CD14-positive monocyte (primary cell): ENCODE measurements at regions not wholly inside any gene's neighbourhood (a gene's known extent, or its start where the extent isn't known, plus 50 kb on each side); places are given as distances from the start of the nearest gene placed in this dataset.

Source experiments
- DNase-seq, 3 donors: peaks; one replicate each; pipeline ENCODE4 v3.0.0-alpha.2; 2011 to 2022
- H2AFZ ChIP-seq: 2 replicates; pipeline ENCODE4 v1.6.0; 2012; ENCODE audit warnings: mild to moderate bottlenecking, low read depth, low read length, inconsistent platforms; ENCODE audit not compliant: insufficient read depth, poor library complexity, severe bottlenecking
- H3K27ac ChIP-seq, 2 donors: 1 replicate in 1 of 2; 2 replicates in 1 of 2; pipeline ENCODE4 v1.5.1; 2012 to 2013; ENCODE audit warnings: low read length in 2 of 2, control low read depth in 1 of 2, inconsistent platforms in 1 of 2, low read depth in 1 of 2, mild to moderate bottlenecking in 1 of 2
- H3K27me3 ChIP-seq, 2 donors: one replicate each; pipeline versions ENCODE4 v1.6.0 to v1.6.1; 2011 to 2013; ENCODE audit warnings: low read length in 2 of 2; ENCODE audit not compliant: control insufficient read depth in 2 of 2, insufficient read depth in 2 of 2
- H3K36me3 ChIP-seq, 2 donors: replicated peaks in 1 of 2; 1 replicate in 1 of 2; 2 replicates in 1 of 2; pipeline versions ENCODE4 v1.5.1 to v1.6.1; 2012 to 2013; ENCODE audit warnings: low read length in 2 of 2, control low read depth in 1 of 2, inconsistent platforms in 1 of 2, mild to moderate bottlenecking in 1 of 2; ENCODE audit not compliant: insufficient read depth in 2 of 2, control insufficient read depth in 1 of 2
- H3K4me1 ChIP-seq, 2 donors: 1 replicate in 1 of 2; 2 replicates in 1 of 2; pipeline versions ENCODE4 v1.5.1 to v1.6.1; 2012 to 2013; ENCODE audit warnings: low read length in 2 of 2, control low read depth in 1 of 2, inconsistent platforms in 1 of 2, mild to moderate bottlenecking in 1 of 2, moderate library complexity in 1 of 2; ENCODE audit not compliant: insufficient read depth in 2 of 2, control insufficient read depth in 1 of 2
- H3K4me2 ChIP-seq: replicated peaks from 2 replicates; pipeline ENCODE3; 2012; ENCODE audit warnings: low read length, moderate library complexity, mild to moderate bottlenecking; ENCODE audit not compliant: poor library complexity, severe bottlenecking; ENCODE audit errors: extremely low read depth
- H3K4me3 ChIP-seq, 3 experiments: fragments of 200-600 bp in 1 of 3; sonication (generic) in 1 of 3; replicated peaks in 1 of 3; 1 replicate in 2 of 3; 2 replicates in 1 of 3; pipeline ENCODE4 v1.5.1; 2011 to 2013; ENCODE audit warnings: low read length in 3 of 3, mild to moderate bottlenecking in 3 of 3, control low read depth in 2 of 3, low read depth in 2 of 3, inconsistent platforms in 1 of 3, moderate library complexity in 1 of 3
- H3K79me2 ChIP-seq: 2 replicates; pipeline ENCODE4 v1.6.0; 2012; ENCODE audit warnings: mild to moderate bottlenecking, control low read depth, inconsistent platforms, low read length, moderate library complexity; ENCODE audit not compliant: insufficient read depth
- H3K9ac ChIP-seq: 2 replicates; pipeline ENCODE4 v1.6.0; 2017; ENCODE audit warnings: low read length, mild to moderate bottlenecking; ENCODE audit not compliant: insufficient read depth, poor library complexity, severe bottlenecking
- H3K9me3 ChIP-seq, 2 donors: replicated peaks in 1 of 2; 1 replicate in 1 of 2; 2 replicates in 1 of 2; pipeline versions ENCODE4 v1.5.1 to v1.6.1; 2012 to 2013; ENCODE audit warnings: low read length in 2 of 2, control low read depth in 1 of 2; ENCODE audit not compliant: control insufficient read depth in 1 of 2, insufficient read depth in 1 of 2
- H4K20me1 ChIP-seq: 2 replicates; pipeline ENCODE4 v1.6.0; 2012; ENCODE audit warnings: mild to moderate bottlenecking, low read length, control low read depth, moderate library complexity; ENCODE audit not compliant: insufficient read depth
- H3K27ac Mint-ChIP-seq, 7 donors: one replicate each; pipeline ENCODE4 v1.8.0; 2020; ENCODE audit warnings: mild to moderate bottlenecking in 7 of 7, mixed read lengths in 7 of 7, moderate library complexity in 6 of 7, inconsistent platforms in 2 of 7
- H3K27me3 Mint-ChIP-seq, 3 donors: one replicate each; pipeline ENCODE4 v1.8.0; 2021 to 2022; ENCODE audit warnings: low read depth in 3 of 3, mild to moderate bottlenecking in 3 of 3, mixed read lengths in 3 of 3, moderate library complexity in 3 of 3, inconsistent platforms in 1 of 3
- H3K36me3 Mint-ChIP-seq, 2 donors: one replicate each; pipeline ENCODE4 v1.8.0; 2020; ENCODE audit warnings: mixed read lengths in 2 of 2, inconsistent platforms in 1 of 2, mild to moderate bottlenecking in 1 of 2
- H3K4me1 Mint-ChIP-seq: one replicate; pipeline ENCODE4 v1.8.0; 2020; ENCODE audit warnings: mild to moderate bottlenecking, mixed read lengths
- H3K4me3 Mint-ChIP-seq, 2 donors: one replicate each; pipeline ENCODE4 v1.8.0; 2020; ENCODE audit warnings: mild to moderate bottlenecking in 2 of 2, mixed read lengths in 2 of 2, moderate library complexity in 1 of 2
- H3K9me3 Mint-ChIP-seq, 7 donors: one replicate each; pipeline ENCODE4 v1.8.0; 2020 to 2022; ENCODE audit warnings: mixed read lengths in 7 of 7, mild to moderate bottlenecking in 6 of 7, moderate library complexity in 6 of 7, inconsistent platforms in 2 of 7
- WGBS: methylation state at CpG from one replicate; pipeline ENCODE4 v1.1.5; 2013; ENCODE audit warnings: missing lambda C conversion rate; ENCODE audit not compliant: insufficient coverage; 5-methylcytosine and 5-hydroxymethylcytosine counted together
- intact Hi-C, 2 donors: fragments of 100-400 bp; cut with micrococcal nuclease; formaldehyde crosslinking; loops; one replicate each; pipeline versions ENCODE4 v1.15.0 to v1.15.1; 2023
- TF ChIP-seq, protein P1 (sequence below): fragments of 200-600 bp; IDR thresholded peaks from one replicate; pipeline ENCODE4 v1.8.0; 2022; ENCODE audit warnings: antibody characterized with exemption, mild to moderate bottlenecking

DNA sequence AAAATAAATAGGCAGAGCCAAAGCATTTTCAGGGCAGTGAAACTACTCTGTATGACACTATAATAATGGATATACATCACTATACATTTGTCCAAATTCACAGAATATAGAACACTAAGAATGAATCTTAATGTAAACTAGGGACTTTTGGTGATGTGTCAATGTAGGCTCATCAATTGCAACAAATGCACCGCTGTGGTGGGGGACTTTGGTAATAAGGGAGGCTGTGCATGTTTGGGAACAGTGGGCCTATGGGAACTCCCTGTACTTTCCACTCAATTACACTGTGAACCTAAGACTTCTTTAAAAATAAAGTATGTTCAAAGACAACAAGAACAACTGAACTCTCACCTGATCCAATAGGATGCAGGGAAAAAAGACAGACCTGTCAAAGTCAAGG is 220.7 kb downstream of the CMPK2 start:
- intact Hi-C loops = no loop called here
- Mint-ChIP-seq H3K4me1 (no peaks in the 10 kb centered on the region), H3K4me3 (no peak overlapping the region), H3K27me3 (no peaks in the 10 kb centered on the region), H3K27ac (no peak overlapping the region), H3K36me3 (no peaks in the 10 kb centered on the region), H3K9me3 (peaks cover 0 to 5% (median 2%) of the 10 kb centered on the region in 7 donors)
- H3K4me1 ChIP-seq = no peaks in the 10 kb centered on the region
- no peak for DNase-seq
- H4K20me1 ChIP-seq = no peaks in the 10 kb centered on the region
- H3K36me3 ChIP-seq = no peaks in the 10 kb centered on the region
- no CpG with 5 or more reads among the region's 1 CpG for WGBS
- TF ChIP-seq, protein P1, sequence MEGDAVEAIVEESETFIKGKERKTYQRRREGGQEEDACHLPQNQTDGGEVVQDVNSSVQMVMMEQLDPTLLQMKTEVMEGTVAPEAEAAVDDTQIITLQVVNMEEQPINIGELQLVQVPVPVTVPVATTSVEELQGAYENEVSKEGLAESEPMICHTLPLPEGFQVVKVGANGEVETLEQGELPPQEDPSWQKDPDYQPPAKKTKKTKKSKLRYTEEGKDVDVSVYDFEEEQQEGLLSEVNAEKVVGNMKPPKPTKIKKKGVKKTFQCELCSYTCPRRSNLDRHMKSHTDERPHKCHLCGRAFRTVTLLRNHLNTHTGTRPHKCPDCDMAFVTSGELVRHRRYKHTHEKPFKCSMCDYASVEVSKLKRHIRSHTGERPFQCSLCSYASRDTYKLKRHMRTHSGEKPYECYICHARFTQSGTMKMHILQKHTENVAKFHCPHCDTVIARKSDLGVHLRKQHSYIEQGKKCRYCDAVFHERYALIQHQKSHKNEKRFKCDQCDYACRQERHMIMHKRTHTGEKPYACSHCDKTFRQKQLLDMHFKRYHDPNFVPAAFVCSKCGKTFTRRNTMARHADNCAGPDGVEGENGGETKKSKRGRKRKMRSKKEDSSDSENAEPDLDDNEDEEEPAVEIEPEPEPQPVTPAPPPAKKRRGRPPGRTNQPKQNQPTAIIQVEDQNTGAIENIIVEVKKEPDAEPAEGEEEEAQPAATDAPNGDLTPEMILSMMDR = no peak
- H3K79me2 ChIP-seq = no peaks in the 10 kb centered on the region
- H2AFZ ChIP-seq = no peak overlapping the region
- no peaks in the 10 kb centered on the region for H3K27me3 ChIP-seq
- H3K4me3 ChIP-seq = no peak overlapping the region
- H3K4me2 ChIP-seq = no peak overlapping the region
- H3K9ac ChIP-seq = no peak overlapping the region
- H3K9me3 ChIP-seq = no peaks in the 10 kb centered on the region
- H3K27ac ChIP-seq = no peak overlapping the region

DNA sequence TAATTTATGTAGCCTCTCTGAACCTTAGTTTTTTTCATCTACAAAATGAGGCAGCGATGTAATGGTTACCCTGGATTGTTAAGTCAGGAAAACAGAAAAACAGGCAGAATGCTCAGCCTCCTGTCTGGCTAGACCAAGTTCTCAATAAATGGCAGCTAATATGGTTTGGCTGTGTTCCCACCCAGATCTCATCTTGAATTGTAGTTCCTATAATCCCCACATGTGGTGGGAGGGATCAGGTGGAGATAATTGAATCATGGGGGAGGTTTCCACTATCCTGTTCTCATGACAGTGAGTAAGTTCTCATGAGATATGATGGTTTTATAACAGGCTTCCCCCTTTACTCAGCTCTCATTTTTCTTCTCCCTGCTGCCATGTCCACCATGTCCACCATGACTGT is 220.0 kb downstream of the CMPK2 start:
- H3K4me3 ChIP-seq = no peak overlapping the region
- no peaks in the 10 kb centered on the region for H3K4me1 ChIP-seq
- H3K9ac ChIP-seq = no peak overlapping the region
- H3K79me2 ChIP-seq = no peaks in the 10 kb centered on the region
- no peak overlapping the region for H3K4me2 ChIP-seq
- H3K27ac ChIP-seq = no peak overlapping the region
- no peak overlapping the region for H2AFZ ChIP-seq
- H3K36me3 ChIP-seq = no peaks in the 10 kb centered on the region
- no peaks in the 10 kb centered on the region for H3K27me3 ChIP-seq
- H3K27ac Mint-ChIP-seq = no peak overlapping the region
- H3K27me3 Mint-ChIP-seq = no peaks in the 10 kb centered on the region
- TF ChIP-seq, protein P1 = no peak
- no peaks in the 10 kb centered on the region for H3K4me1 Mint-ChIP-seq
- no CpG with 5 or more reads among the region's 1 CpG for WGBS
- H3K9me3 ChIP-seq = no peaks in the 10 kb centered on the region
- H3K9me3 Mint-ChIP-seq = peaks cover 0 to 5% (median 2%) of the 10 kb centered on the region in 7 donors
- intact Hi-C loops = no loop called here
- no peak overlapping the region for H3K4me3 Mint-ChIP-seq
- DNase-seq = no peak
- H4K20me1 ChIP-seq = no peaks in the 10 kb centered on the region
- H3K36me3 Mint-ChIP-seq = no peaks in the 10 kb centered on the region
